ENCODE measurements at regions not wholly inside any gene's neighbourhood (a gene's known extent, or its start where the extent isn't known, plus 50 kb on each side); places are given as distances from the start of the nearest gene placed in this dataset.

GRCh38 chr15:24819680-24820079 is 135.1 kb upstream of the SNRPN start:
- Histone ChIP-seq H3K4me3 (replicated peaks in 1 of 4; ENCODE audit: control extremely low read depth in 1 of 4, insufficient read depth in 1 of 4, low read depth in 3 of 4, low read length in 4 of 4) (no peak overlapping the region), H3K4me2 (ENCODE audit: extremely low read depth, insufficient read depth, low read length) (no peak overlapping the region), H3K36me3 (ENCODE audit: control insufficient read depth, insufficient read depth, low read length) (no peaks in the 10 kb centered on the region), H3K4me1 (ENCODE audit: control insufficient read depth, extremely low read depth, insufficient read depth, low read length) (no peaks in the 10 kb centered on the region), H2AFZ (ENCODE audit: low read length) (no peak overlapping the region), H4K20me1 (ENCODE audit: control insufficient read depth, extremely low read depth, insufficient read depth, low read length) (no peaks in the 10 kb centered on the region), H3K27ac (ENCODE audit: insufficient read depth, low read length) (no peak overlapping the region), H3K79me2 (ENCODE audit: control insufficient read depth, insufficient read depth, low read length) (no peaks in the 10 kb centered on the region), H3K27me3 (ENCODE audit: control insufficient read depth, insufficient read depth, low read length) (no peaks in the 10 kb centered on the region), H3K9me3 (ENCODE audit: control insufficient read depth, insufficient read depth, low read depth, low read length) (no peaks in the 10 kb centered on the region), H3K9ac (ENCODE audit: insufficient read depth, low read length) (no peak overlapping the region)
- TF ChIP-seq EZH2 (IDR thresholded peaks at IDR 0.05; ENCODE audit: low read length, missing control alignments), result no peak
- DNase-seq (ENCODE audit: low read depth in 2 of 2), result no peak

- Histone ChIP-seq H3K4me2 (ENCODE audit: extremely low read depth, insufficient read depth, low read length) (no peak overlapping the region), H2AFZ (ENCODE audit: low read length) (no peak overlapping the region)
Observed at GRCh38 chr15:24823473-24823872, 131.3 kb upstream of the SNRPN start.

GRCh38 chr15:24832282-24832681 is 122.5 kb upstream of the SNRPN start:
- Histone ChIP-seq H3K27me3 (ENCODE audit: control insufficient read depth, insufficient read depth, low read length) (no peaks in the 10 kb centered on the region), H3K27ac (ENCODE audit: insufficient read depth, low read length) (no peak overlapping the region), H3K4me2 (ENCODE audit: extremely low read depth, insufficient read depth, low read length) (no peak overlapping the region), H3K9me3 (ENCODE audit: control insufficient read depth, insufficient read depth, low read depth, low read length) (no peaks in the 10 kb centered on the region), H3K9ac (ENCODE audit: insufficient read depth, low read length) (no peak overlapping the region), H3K4me1 (ENCODE audit: control insufficient read depth, extremely low read depth, insufficient read depth, low read length) (no peaks in the 10 kb centered on the region), H3K79me2 (ENCODE audit: control insufficient read depth, insufficient read depth, low read length) (no peaks in the 10 kb centered on the region), H3K4me3 (replicated peaks in 1 of 4; ENCODE audit: control extremely low read depth in 1 of 4, insufficient read depth in 1 of 4, low read depth in 3 of 4, low read length in 4 of 4) (no peak overlapping the region), H4K20me1 (ENCODE audit: control insufficient read depth, extremely low read depth, insufficient read depth, low read length) (no peaks in the 10 kb centered on the region), H3K36me3 (ENCODE audit: control insufficient read depth, insufficient read depth, low read length) (no peaks in the 10 kb centered on the region), H2AFZ (ENCODE audit: low read length) (no peak overlapping the region)
- TF ChIP-seq EZH2 (IDR thresholded peaks at IDR 0.05; ENCODE audit: low read length, missing control alignments) (no peak), CTCF (conservative IDR thresholded peaks at IDR 0.05 in 1 of 2, IDR thresholded peaks at IDR 0.05 in 1 of 2; ENCODE audit: low read depth in 1 of 2, low read length in 2 of 2) (no peak)
- DNase-seq (ENCODE audit: low read depth in 2 of 2), result no peak

More at GRCh38 chr15:24823473-24823872, 131.3 kb upstream of the SNRPN start:
- no peak for DNase-seq (ENCODE audit: low read depth in 2 of 2)
- Histone ChIP-seq H3K27ac (ENCODE audit: insufficient read depth, low read length) (no peak overlapping the region), H3K27me3 (ENCODE audit: control insufficient read depth, insufficient read depth, low read length) (no peaks in the 10 kb centered on the region), H3K79me2 (ENCODE audit: control insufficient read depth, insufficient read depth, low read length) (no peaks in the 10 kb centered on the region), H3K4me3 (replicated peaks in 1 of 4; ENCODE audit: control extremely low read depth in 1 of 4, insufficient read depth in 1 of 4, low read depth in 3 of 4, low read length in 4 of 4) (no peak overlapping the region), H4K20me1 (ENCODE audit: control insufficient read depth, extremely low read depth, insufficient read depth, low read length) (no peaks in the 10 kb centered on the region), H3K36me3 (ENCODE audit: control insufficient read depth, insufficient read depth, low read length) (no peaks in the 10 kb centered on the region), H3K9me3 (ENCODE audit: control insufficient read depth, insufficient read depth, low read depth, low read length) (no peaks in the 10 kb centered on the region), H3K4me1 (ENCODE audit: control insufficient read depth, extremely low read depth, insufficient read depth, low read length) (no peaks in the 10 kb centered on the region), H3K9ac (ENCODE audit: insufficient read depth, low read length) (no peak overlapping the region)
- TF ChIP-seq EZH2 (IDR thresholded peaks at IDR 0.05; ENCODE audit: low read length, missing control alignments), result no peak
- TF ChIP-seq CTCF (conservative IDR thresholded peaks at IDR 0.05 in 1 of 2, IDR thresholded peaks at IDR 0.05 in 1 of 2; ENCODE audit: low read depth in 1 of 2, low read length in 2 of 2), result no peak
